ENCODE measurements at regions not wholly inside any gene's neighbourhood (a gene's known extent, or its start where the extent isn't known, plus 50 kb on each side); places are given as distances from the start of the nearest gene placed in this dataset.
"Not testable (repeated sequence)": the region's sequence is repeated elsewhere in the genome, so short reads cannot be mapped to it uniquely, and the experiment has no call there.

- H3K36me3 ChIP-seq (ENCODE audit: control insufficient read depth, insufficient read depth, low read length); in situ Hi-C loops (cut with HindIII; ENCODE audit: low pct_unique_long_range_greater_than_20kb, low sequenced_read_pairs); BruUV-seq (replicated peaks); intact Hi-C loops (cut with micrococcal nuclease; ENCODE audit: unreplicated experiment); H3K4me3 ChIP-seq (ENCODE audit: low read depth in 2 of 2, low read length in 2 of 2); H3K27ac ChIP-seq (ENCODE audit: low read length); H3K9me3 ChIP-seq (ENCODE audit: control insufficient read depth, insufficient read depth, low read depth, low read length); DNase-seq (ENCODE audit: low read depth, low spot score); CTCF ChIA-PET; H3K27me3 ChIP-seq (ENCODE audit: control insufficient read depth, insufficient read depth, low read length); ATAC-seq: not testable (repeated sequence)
- POLR2A ChIA-PET: interaction anchor here (0.6 kb wide), 1 partner anchor 51 kb away, joined by 3 read pairs; no protein-coding TSS in a partner anchor
- peaks cover 20% of the 10 kb centered on the region for H3K4me1 ChIP-seq (ENCODE audit: control insufficient read depth, insufficient read depth, low read length)
Observed at GRCh38 chr1:25171013-25171412, 61.3 kb downstream of the SYF2 start.

GRCh38 chr1:25170439-25170838, 61.9 kb downstream of the SYF2 start:
- TF ChIP-seq CTCF (IDR thresholded peaks at IDR 0.05): no peak
- no peak for TF ChIP-seq POLR2AphosphoS5 (IDR thresholded peaks at IDR 0.05; ENCODE audit: low read depth, low read length)
- TF ChIP-seq SIN3A (IDR thresholded peaks at IDR 0.05; ENCODE audit: borderline replicate concordance, insufficient read depth, low read depth, low read length): no peak
- TF ChIP-seq TCF7L2 (IDR thresholded peaks at IDR 0.05; ENCODE audit: low read depth, low read length): no peak
- TF ChIP-seq REST (IDR thresholded peaks at IDR 0.05; ENCODE audit: insufficient read depth in 1 of 2, low read depth in 2 of 2, low read length in 1 of 2): no peak
- H3K4me1 ChIP-seq (ENCODE audit: control insufficient read depth, insufficient read depth, low read length): peaks cover 20% of the 10 kb centered on the region
- no peaks in the 10 kb centered on the region for H3K9me3 ChIP-seq (ENCODE audit: control insufficient read depth, insufficient read depth, low read depth, low read length)
- H3K4me3 ChIP-seq (ENCODE audit: low read depth in 2 of 2, low read length in 2 of 2): no peak overlapping the region
- intact Hi-C loops (cut with micrococcal nuclease; ENCODE audit: unreplicated experiment): no loop called here
- no peak for ATAC-seq
- in situ Hi-C loops (cut with HindIII; ENCODE audit: low pct_unique_long_range_greater_than_20kb, low sequenced_read_pairs): no loop called here
- CTCF ChIA-PET: no interaction called here
- POLR2A ChIA-PET: interaction anchor here (0.6 kb wide), 1 partner anchor 50 kb away, joined by 3 read pairs; no protein-coding TSS in a partner anchor
- BruUV-seq (replicated peaks): no TSS peak
- H3K27me3 ChIP-seq (ENCODE audit: control insufficient read depth, insufficient read depth, low read length): no peaks in the 10 kb centered on the region
- no peak overlapping the region for H3K27ac ChIP-seq (ENCODE audit: low read length)
- DNase-seq (ENCODE audit: low read depth, low spot score): no peak
- no peaks in the 10 kb centered on the region for H3K36me3 ChIP-seq (ENCODE audit: control insufficient read depth, insufficient read depth, low read length)

GRCh38 chr1:25169610-25170009, 62.7 kb downstream of the SYF2 start:
- H3K4me3 ChIP-seq (ENCODE audit: low read depth in 2 of 2, low read length in 2 of 2): no peak overlapping the region
- H3K4me1 ChIP-seq (ENCODE audit: control insufficient read depth, insufficient read depth, low read length): peaks cover 20% of the 10 kb centered on the region
- no TSS peak for BruUV-seq (replicated peaks)
- ChIA-PET CTCF (interaction anchor here (0.6 kb wide), 1 partner anchor 196 kb away, joined by 4 read pairs; no protein-coding TSS in a partner anchor), POLR2A (no interaction called here)
- no peaks in the 10 kb centered on the region for H3K27me3 ChIP-seq (ENCODE audit: control insufficient read depth, insufficient read depth, low read length)
- TF ChIP-seq POLR2AphosphoS5 (IDR thresholded peaks at IDR 0.05; ENCODE audit: low read depth, low read length): no peak
- no peak overlapping the region for H3K27ac ChIP-seq (ENCODE audit: low read length)
- ATAC-seq (no peak), DNase-seq (ENCODE audit: low read depth, low spot score) (no peak)
- intact Hi-C loops (cut with micrococcal nuclease; ENCODE audit: unreplicated experiment) (no loop called here), in situ Hi-C loops (cut with HindIII; ENCODE audit: low pct_unique_long_range_greater_than_20kb, low sequenced_read_pairs) (no loop called here)
- no peaks in the 10 kb centered on the region for H3K9me3 ChIP-seq (ENCODE audit: control insufficient read depth, insufficient read depth, low read depth, low read length)
- H3K36me3 ChIP-seq (ENCODE audit: control insufficient read depth, insufficient read depth, low read length): no peaks in the 10 kb centered on the region
